Endothelial cell of umbilical vein (primary cell): ENCODE measurements at regions not wholly inside any gene's neighbourhood (a gene's known extent, or its start where the extent isn't known, plus 50 kb on each side); places are given as distances from the start of the nearest gene placed in this dataset.

Experiments used
- BruUV-seq: library from RNA; stranded (reverse); fragments of 400-500 nt; replicated peaks from 2 replicates; lab custom pipeline; 2021; lab: Mats Ljungman, UMichigan
- CTCF ChIA-PET: fragments of 300-600, 350-600 bp; sonication (Branson Sonifier 250); formaldehyde crosslinking; loops from one replicate; lab custom pipeline; 2021; ENCODE audit warnings: antibody characterized with exemption, inconsistent platforms; lab: Charles Lee
- POLR2A ChIA-PET: fragments of 300-600, 350-600 bp; sonication (Branson Sonifier 250); formaldehyde crosslinking; loops from one replicate; lab custom pipeline; 2021; ENCODE audit warnings: antibody characterized with exemption, inconsistent platforms; lab: Charles Lee
- DNase-seq: peaks from one replicate; pipeline ENCODE4 v3.0.0-alpha.2; 2011; ENCODE audit warnings: low read depth, low spot score
- FAIRE-seq: peaks from 2 replicates; lab custom pipeline; 2011; peaks lifted over from hg19 to GRCh38; lab: Jason Lieb, UNC
- H2AFZ ChIP-seq: 2 replicates; pipeline ENCODE4 v1.6.0; 2012; ENCODE audit warnings: low read depth, low read length, control low read depth, inconsistent platforms
- H3K27ac ChIP-seq: 2 replicates; pipeline ENCODE4 v1.5.1; 2011; ENCODE audit warnings: low read depth, mild to moderate bottlenecking, control low read depth, low read length, moderate library complexity; ENCODE audit not compliant: insufficient read depth
- H3K27me3 ChIP-seq, 2 experiments: 2 replicates each; pipeline versions ENCODE4 v1.6.0 to v1.6.1; 2011; ENCODE audit warnings: low read length in 2 of 2, mixed read lengths in 1 of 2; ENCODE audit not compliant: control insufficient read depth in 2 of 2, insufficient read depth in 2 of 2
- H3K36me3 ChIP-seq, 2 experiments: 2 replicates in 1 of 2; 3 replicates in 1 of 2; pipeline ENCODE4 v1.5.1; 2011; ENCODE audit warnings: low read length in 2 of 2, mild to moderate bottlenecking in 1 of 2, moderate library complexity in 1 of 2; ENCODE audit not compliant: control insufficient read depth in 2 of 2, insufficient read depth in 2 of 2; ENCODE audit errors: extremely low read depth in 1 of 2
- H3K4me1 ChIP-seq: 3 replicates; pipeline ENCODE4 v1.5.1; 2011; ENCODE audit warnings: mild to moderate bottlenecking, low read length; ENCODE audit not compliant: control insufficient read depth, insufficient read depth; ENCODE audit errors: extremely low read depth
- H3K4me2 ChIP-seq: 2 replicates; pipeline ENCODE4 v1.6.1; 2011; ENCODE audit warnings: low read length, control low read depth, mixed read lengths; ENCODE audit not compliant: insufficient read depth
- H3K4me3 ChIP-seq, 3 experiments: fragments of 200-600 bp in 1 of 3; sonication (generic), shearing (Covaris generic) in 1 of 3; replicated peaks in 1 of 3; 2 replicates each; pipeline ENCODE4 v1.5.1; 2011 to 2016; ENCODE audit warnings: control low read depth in 3 of 3, low read length in 3 of 3, mild to moderate bottlenecking in 2 of 3, inconsistent platforms in 1 of 3, low read depth in 1 of 3, moderate library complexity in 1 of 3; ENCODE audit not compliant: insufficient read depth in 1 of 3
- H3K79me2 ChIP-seq: 2 replicates; pipeline ENCODE4 v1.6.0; 2012; ENCODE audit warnings: low read length, inconsistent platforms; ENCODE audit not compliant: control insufficient read depth, insufficient read depth
- H3K9ac ChIP-seq: replicated peaks from 2 replicates; pipeline ENCODE3; 2011; ENCODE audit warnings: low read length, control low read depth; ENCODE audit not compliant: insufficient read depth; ENCODE audit errors: extremely low read depth
- H3K9me1 ChIP-seq: replicated peaks from 3 replicates; pipeline ENCODE4 v1.6.0; 2011; ENCODE audit warnings: mild to moderate bottlenecking, low read length; ENCODE audit not compliant: control insufficient read depth, insufficient read depth; ENCODE audit errors: extremely low read depth
- H3K9me3 ChIP-seq: replicated peaks from 2 replicates; pipeline ENCODE4 v1.5.1; 2012; ENCODE audit warnings: low read length, inconsistent platforms; ENCODE audit not compliant: control insufficient read depth, insufficient read depth
- H4K20me1 ChIP-seq: replicated peaks from 2 replicates; pipeline ENCODE3; 2011; ENCODE audit warnings: mild to moderate bottlenecking, low read length; ENCODE audit not compliant: control insufficient read depth, insufficient read depth; ENCODE audit errors: extremely low read depth
- EZH2 ChIP-seq: IDR thresholded peaks from 2 replicates; pipeline ENCODE4 v1.6.1; 2012; ENCODE audit warnings: borderline replicate concordance, low read depth, mild to moderate bottlenecking, moderate library complexity, low read length, inconsistent platforms; ENCODE audit not compliant: severe bottlenecking
- FOS ChIP-seq: IDR thresholded peaks from 2 replicates; pipeline ENCODE4 v1.6.1; 2011; ENCODE audit warnings: mild to moderate bottlenecking, low read length, moderate library complexity, borderline replicate concordance; ENCODE audit not compliant: insufficient read depth
- GATA2 ChIP-seq: IDR thresholded peaks from 2 replicates; pipeline ENCODE4 v1.7.0; 2011; ENCODE audit warnings: low read depth, mild to moderate bottlenecking, moderate library complexity, mixed read lengths, low read length; ENCODE audit not compliant: insufficient read length, insufficient read depth
- JUN ChIP-seq: IDR thresholded peaks from 2 replicates; pipeline ENCODE4 v1.6.1; 2011; ENCODE audit warnings: borderline replicate concordance, low read depth; ENCODE audit not compliant: insufficient read length, insufficient read depth
- MYC ChIP-seq: IDR thresholded peaks from one replicate; pipeline ENCODE4 v1.6.1; 2011; ENCODE audit warnings: mild to moderate bottlenecking, low read depth, low read length
- POLR2A ChIP-seq: IDR thresholded peaks from 2 replicates; pipeline ENCODE4 v1.6.1; 2012; ENCODE audit warnings: low read depth, mild to moderate bottlenecking, control low read depth, low read length
- POLR2AphosphoS5 ChIP-seq: IDR thresholded peaks from 2 replicates; pipeline ENCODE4 v1.6.1; 2012; ENCODE audit warnings: low read depth, mild to moderate bottlenecking, control low read depth, low read length, moderate library complexity; ENCODE audit not compliant: insufficient read depth
- dilution Hi-C: fragments of 300-500 bp; cut with MboI; formaldehyde crosslinking; loops from one replicate; pipeline ENCODE4 v1.15.0; 2019; ENCODE audit warnings: low sequenced_read_pairs; ENCODE audit not compliant: extremely low pct_ligation_motif_present
- intact Hi-C: fragments of 100-400 bp; cut with micrococcal nuclease; formaldehyde crosslinking; loops from one replicate; pipeline ENCODE4 v1.10.0; 2022
- TF ChIP-seq, protein P1 (sequence below), 2 donors: IDR thresholded peaks; 1 replicate in 1 of 2; 2 replicates in 1 of 2; pipeline ENCODE4 v1.5.1; 2011; ENCODE audit warnings: low read length in 2 of 2, mild to moderate bottlenecking in 2 of 2, moderate library complexity in 2 of 2, control low read depth in 1 of 2, inconsistent platforms in 1 of 2, low read depth in 1 of 2; ENCODE audit not compliant: insufficient read depth in 1 of 2; ENCODE audit errors: extremely low read depth in 1 of 2
- TF ChIP-seq, protein P2 (sequence below): IDR thresholded peaks from 2 replicates; pipeline ENCODE4 v1.6.1; 2011; ENCODE audit not compliant: insufficient read depth, insufficient read length

DNA sequence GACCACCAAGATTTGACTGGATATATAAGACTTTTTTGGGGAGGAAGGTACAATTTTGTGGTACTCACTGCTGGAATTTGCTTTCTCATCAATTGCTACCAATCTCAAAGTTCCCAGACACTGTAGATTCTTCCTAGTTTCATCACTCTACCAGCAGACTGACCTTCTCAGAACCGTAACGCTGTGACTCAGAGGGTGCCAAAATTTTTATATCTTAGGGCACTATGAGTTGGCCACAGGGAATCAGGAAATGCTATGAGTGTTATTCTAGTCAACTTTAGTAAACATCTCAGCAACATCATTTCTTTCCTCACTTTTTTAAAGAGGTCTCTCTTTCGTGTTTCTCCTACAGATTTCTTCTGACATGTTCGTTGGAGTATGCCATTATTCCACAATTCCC is 499.0 kb downstream of the TMX3 start:
- dilution Hi-C loops: no loop called here
- intact Hi-C loops: no loop called here
- Histone ChIP-seq H3K79me2 (no peaks in the 10 kb centered on the region), H3K9me3 (no peaks in the 10 kb centered on the region), H4K20me1 (no peaks in the 10 kb centered on the region), H3K9ac (no peak overlapping the region), H3K27ac (no peak overlapping the region), H2AFZ (no peak overlapping the region), H3K4me3 (no peak overlapping the region), H3K4me2 (no peak overlapping the region), H3K4me1 (no peaks in the 10 kb centered on the region), H3K9me1 (no peaks in the 10 kb centered on the region), H3K36me3 (no peaks in the 10 kb centered on the region), H3K27me3 (no peaks in the 10 kb centered on the region)
- FAIRE-seq: no peak
- BruUV-seq: no TSS peak
- POLR2A ChIA-PET: no interaction called here
- CTCF ChIA-PET: no interaction called here
- DNase-seq: no peak
- TF ChIP-seq POLR2A (no peak), JUN (no peak), FOS (no peak)

DNA sequence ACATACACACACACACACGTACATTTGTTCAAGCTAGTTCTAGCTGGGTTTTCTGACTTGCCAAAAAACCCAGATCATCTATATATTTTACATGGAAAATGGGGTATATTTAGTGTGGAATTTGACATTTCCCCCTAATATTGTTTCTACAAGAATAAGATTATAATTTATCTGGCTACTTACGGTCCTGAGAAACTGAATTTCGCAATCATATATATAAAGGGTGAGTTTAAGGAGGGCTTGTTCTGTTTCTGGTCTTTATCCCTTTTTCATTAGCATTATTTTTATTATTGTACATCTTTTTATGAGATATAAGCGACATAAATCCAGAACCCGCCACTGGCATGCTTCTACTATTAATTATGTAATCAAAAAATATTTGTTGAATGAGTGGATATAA is 528.9 kb downstream of the TMX3 start:
- no peak overlapping the region for H3K27ac ChIP-seq

More for the DNA sequence above, 528.9 kb downstream of the TMX3 start:
- ChIA-PET POLR2A (no interaction called here), CTCF (interaction anchor here (1.5 kb wide), 1 partner anchor 8 kb away, joined by 3 read pairs; no protein-coding TSS in a partner anchor)
- Histone ChIP-seq H3K9me3 (no peaks in the 10 kb centered on the region), H3K4me1 (no peaks in the 10 kb centered on the region), H3K36me3 (no peaks in the 10 kb centered on the region), H3K9ac (no peak overlapping the region), H3K27me3 (no peaks in the 10 kb centered on the region), H3K4me3 (no peak overlapping the region), H3K79me2 (no peaks in the 10 kb centered on the region), H4K20me1 (no peaks in the 10 kb centered on the region), H3K4me2 (no peak overlapping the region), H3K9me1 (no peaks in the 10 kb centered on the region), H2AFZ (no peak overlapping the region)
- intact Hi-C loops (no loop called here), dilution Hi-C loops (no loop called here)
- DNase-seq (no peak), FAIRE-seq (no peak)
- BruUV-seq: no TSS peak
- TF ChIP-seq, protein P1, sequence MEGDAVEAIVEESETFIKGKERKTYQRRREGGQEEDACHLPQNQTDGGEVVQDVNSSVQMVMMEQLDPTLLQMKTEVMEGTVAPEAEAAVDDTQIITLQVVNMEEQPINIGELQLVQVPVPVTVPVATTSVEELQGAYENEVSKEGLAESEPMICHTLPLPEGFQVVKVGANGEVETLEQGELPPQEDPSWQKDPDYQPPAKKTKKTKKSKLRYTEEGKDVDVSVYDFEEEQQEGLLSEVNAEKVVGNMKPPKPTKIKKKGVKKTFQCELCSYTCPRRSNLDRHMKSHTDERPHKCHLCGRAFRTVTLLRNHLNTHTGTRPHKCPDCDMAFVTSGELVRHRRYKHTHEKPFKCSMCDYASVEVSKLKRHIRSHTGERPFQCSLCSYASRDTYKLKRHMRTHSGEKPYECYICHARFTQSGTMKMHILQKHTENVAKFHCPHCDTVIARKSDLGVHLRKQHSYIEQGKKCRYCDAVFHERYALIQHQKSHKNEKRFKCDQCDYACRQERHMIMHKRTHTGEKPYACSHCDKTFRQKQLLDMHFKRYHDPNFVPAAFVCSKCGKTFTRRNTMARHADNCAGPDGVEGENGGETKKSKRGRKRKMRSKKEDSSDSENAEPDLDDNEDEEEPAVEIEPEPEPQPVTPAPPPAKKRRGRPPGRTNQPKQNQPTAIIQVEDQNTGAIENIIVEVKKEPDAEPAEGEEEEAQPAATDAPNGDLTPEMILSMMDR (IDR thresholded peaks at IDR 0.05; ENCODE audit: extremely low read depth in 1 of 2, insufficient read depth in 1 of 2, low read depth in 1 of 2, low read length in 2 of 2): no peak
- TF ChIP-seq POLR2AphosphoS5: no peak
- no peak for TF ChIP-seq EZH2
- TF ChIP-seq, protein P2, sequence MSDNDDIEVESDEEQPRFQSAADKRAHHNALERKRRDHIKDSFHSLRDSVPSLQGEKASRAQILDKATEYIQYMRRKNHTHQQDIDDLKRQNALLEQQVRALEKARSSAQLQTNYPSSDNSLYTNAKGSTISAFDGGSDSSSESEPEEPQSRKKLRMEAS: no peak
- no peak for TF ChIP-seq JUN
- TF ChIP-seq FOS: no peak
- no peak for TF ChIP-seq POLR2A
- TF ChIP-seq GATA2: no peak
- TF ChIP-seq MYC: no peak
